Liver (tissue), 8 donors: ENCODE measurements at regions not wholly inside any gene's neighbourhood (a gene's known extent, or its start where the extent isn't known, plus 50 kb on each side); places are given as distances from the start of the nearest gene placed in this dataset.

ENCODE experiments used
- DNase-seq: peaks from one replicate; pipeline ENCODE4 v3.0.0-alpha.2; 2017; ENCODE audit warnings: low spot score
- H3K27ac ChIP-seq, 2 donors: one replicate each; pipeline ENCODE4 v1.7.0; 2013; ENCODE audit warnings: inconsistent platforms in 2 of 2, low read length in 2 of 2, control low read depth in 1 of 2, low read depth in 1 of 2, mild to moderate bottlenecking in 1 of 2
- H3K27me3 ChIP-seq, 4 donors: one replicate each; pipeline versions ENCODE4 v1.6.1 to v1.7.0; 2013; ENCODE audit warnings: low read length in 3 of 4, inconsistent platforms in 1 of 4, mild to moderate bottlenecking in 1 of 4, moderate library complexity in 1 of 4; ENCODE audit not compliant: control insufficient read depth in 4 of 4, insufficient read depth in 4 of 4
- H3K36me3 ChIP-seq, 4 donors: one replicate each; pipeline versions ENCODE4 v1.6.1 to v1.7.0; 2013; ENCODE audit warnings: low read length in 3 of 4, mild to moderate bottlenecking in 3 of 4, low read depth in 1 of 4, moderate library complexity in 1 of 4; ENCODE audit not compliant: control insufficient read depth in 4 of 4, insufficient read depth in 3 of 4
- H3K4me1 ChIP-seq, 4 donors: one replicate each; pipeline versions ENCODE4 v1.6.1 to v1.7.0; 2013; ENCODE audit warnings: low read length in 3 of 4, mild to moderate bottlenecking in 3 of 4, moderate library complexity in 1 of 4; ENCODE audit not compliant: control insufficient read depth in 4 of 4, insufficient read depth in 4 of 4
- H3K4me3 ChIP-seq, 3 donors: one replicate each; pipeline versions ENCODE4 v1.6.1 to v1.7.0; 2013; ENCODE audit warnings: low read length in 3 of 3, control low read depth in 1 of 3, low read depth in 1 of 3, mild to moderate bottlenecking in 1 of 3
- H3K9ac ChIP-seq, 2 donors: one replicate each; pipeline ENCODE4 v1.7.0; 2013; ENCODE audit warnings: low read length in 2 of 2, mild to moderate bottlenecking in 2 of 2, moderate library complexity in 2 of 2, control low read depth in 1 of 2, low read depth in 1 of 2
- H3K9me3 ChIP-seq, 4 donors: one replicate each; pipeline versions ENCODE4 v1.6.1 to v1.7.0; 2013; ENCODE audit warnings: low read length in 3 of 4; ENCODE audit not compliant: control insufficient read depth in 4 of 4
- EGR1 ChIP-seq, 2 donors: IDR thresholded peaks; 2 replicates each; pipeline ENCODE4 v1.6.1; 2016 to 2018; ENCODE audit warnings: antibody characterized with exemption in 2 of 2, low read depth in 2 of 2
- FOXA1 ChIP-seq: IDR thresholded peaks from 2 replicates; pipeline ENCODE4 v1.6.1; 2016; ENCODE audit warnings: antibody characterized with exemption
- FOXA2 ChIP-seq: IDR thresholded peaks from 2 replicates; pipeline ENCODE4 v1.6.1; 2016; ENCODE audit warnings: antibody characterized with exemption
- GABPA ChIP-seq, 2 donors: IDR thresholded peaks in 1 of 2; conservative IDR thresholded peaks in 1 of 2; 2 replicates each; pipeline ENCODE4 v1.6.1; 2016; ENCODE audit warnings: antibody characterized with exemption in 2 of 2, mild to moderate bottlenecking in 1 of 2, moderate library complexity in 1 of 2
- HNF4A ChIP-seq, 2 donors: conservative IDR thresholded peaks; 2 replicates each; pipeline ENCODE4 v1.6.1; 2016; ENCODE audit warnings: antibody characterized with exemption in 2 of 2, mild to moderate bottlenecking in 2 of 2
- HNF4G ChIP-seq: IDR thresholded peaks from 2 replicates; pipeline ENCODE4 v1.6.1; 2016; ENCODE audit warnings: antibody characterized with exemption
- JUND ChIP-seq, 2 donors: IDR thresholded peaks; 2 replicates each; pipeline ENCODE4 v1.6.1; 2016; ENCODE audit warnings: antibody characterized with exemption in 2 of 2
- NR2F2 ChIP-seq: IDR thresholded peaks from 2 replicates; pipeline ENCODE4 v1.6.1; 2016; ENCODE audit warnings: antibody characterized with exemption
- RAD21 ChIP-seq, 2 donors: IDR thresholded peaks; 2 replicates each; pipeline ENCODE4 v1.6.1; 2016; ENCODE audit warnings: antibody characterized with exemption in 2 of 2, mild to moderate bottlenecking in 2 of 2
- RXRA ChIP-seq, 2 donors: IDR thresholded peaks; 2 replicates each; pipeline ENCODE4 v1.6.1; 2017 to 2018; ENCODE audit warnings: antibody characterized with exemption in 2 of 2, mild to moderate bottlenecking in 1 of 2
- SP1 ChIP-seq: IDR thresholded peaks from 2 replicates; pipeline ENCODE4 v1.6.1; 2018; ENCODE audit warnings: antibody characterized with exemption, mild to moderate bottlenecking
- TAF1 ChIP-seq: conservative IDR thresholded peaks from 2 replicates; pipeline ENCODE4 v1.6.1; 2016; ENCODE audit warnings: antibody characterized with exemption, mild to moderate bottlenecking
- YY1 ChIP-seq: IDR thresholded peaks from 2 replicates; pipeline ENCODE4 v1.6.1; 2016; ENCODE audit warnings: antibody characterized with exemption, mild to moderate bottlenecking
- WGBS: extraction: QIAGEN DNeasy Blood & Tissue Kit; methylation state at CpG from one replicate; pipeline ENCODE4 v1.1.7; 2013; 5-methylcytosine and 5-hydroxymethylcytosine counted together
- TF ChIP-seq, protein P1 (sequence below): IDR thresholded peaks from 2 replicates; pipeline ENCODE4 v1.6.1; 2016; ENCODE audit warnings: antibody characterized with exemption
- TF ChIP-seq, protein P2 (sequence below): IDR thresholded peaks from 2 replicates; pipeline ENCODE4 v1.6.1; 2016; ENCODE audit warnings: antibody characterized with exemption, mild to moderate bottlenecking
- TF ChIP-seq, protein P3 (sequence below): IDR thresholded peaks from 2 replicates; pipeline ENCODE4 v1.6.1; 2016; ENCODE audit warnings: antibody characterized with exemption
- TF ChIP-seq, protein P4 (sequence below): IDR thresholded peaks from 2 replicates; pipeline ENCODE4 v1.6.1; 2016; ENCODE audit warnings: antibody characterized with exemption
- TF ChIP-seq, protein P5 (sequence below): fragments of 150-350 bp; IDR thresholded peaks from 2 replicates; pipeline ENCODE4 v1.5.1; 2017; ENCODE audit warnings: improper control_type of control experiment, low read depth, low read length; ENCODE audit not compliant: missing input control
- donor health status: healthy.
- donor health status: healthy.
- donor health status: healthy.
- donor health status: healthy.
- donor health status: healthy.

DNA sequence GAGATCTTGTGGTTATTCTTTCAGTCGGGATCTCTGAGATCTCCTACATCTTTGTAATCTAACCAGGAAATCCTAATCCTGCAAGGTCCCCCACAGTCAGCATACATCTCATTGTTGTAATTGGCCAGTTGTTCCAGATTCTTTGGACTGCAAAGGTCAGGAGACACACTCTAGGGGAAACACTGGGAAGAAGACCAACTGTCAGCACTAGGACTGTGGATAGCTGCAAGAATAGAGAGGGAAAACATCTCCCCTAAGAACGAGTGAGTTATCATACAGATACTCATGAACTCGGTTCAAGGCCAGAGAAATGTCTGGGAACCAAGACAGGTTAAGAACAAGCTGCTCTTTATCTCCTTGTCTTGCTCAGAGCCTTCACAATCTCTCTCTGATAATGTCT lies 217.9 kb upstream of the TMPO start:
- WGBS: 42% methylated on average over 3 of the region's 3 CpGs

DNA sequence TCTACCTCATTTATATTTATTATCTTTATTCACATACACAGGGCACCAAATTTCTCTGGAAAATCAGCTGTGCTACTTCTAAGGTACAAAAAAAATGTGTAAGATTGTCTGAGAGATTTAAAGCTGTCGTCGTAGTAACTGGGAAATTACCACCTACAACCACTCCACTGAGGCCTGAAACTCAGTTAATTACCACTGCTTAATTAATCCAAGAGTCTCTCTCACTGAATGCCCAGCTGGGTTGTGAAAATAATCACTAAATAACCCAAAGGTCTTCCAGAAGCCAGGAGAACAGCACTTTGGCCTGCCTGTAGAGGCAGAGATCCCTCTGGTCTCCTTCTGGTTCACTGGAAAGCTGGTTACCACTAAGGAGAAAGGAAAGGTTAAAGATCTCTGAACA lies 207.2 kb upstream of the TMPO start:
- no peak overlapping the region for H3K9ac ChIP-seq
- 81% methylated on average over 2 of the region's 2 CpGs for WGBS
- H3K9me3 ChIP-seq: no peaks in the 10 kb centered on the region
- H3K4me1 ChIP-seq: no peaks in the 10 kb centered on the region
- DNase-seq: no peak
- H3K27me3 ChIP-seq: peaks cover 0 to 4% (median 0%) of the 10 kb centered on the region in 4 donors
- no peak overlapping the region for H3K27ac ChIP-seq
- H3K4me3 ChIP-seq: no peak overlapping the region
- no peaks in the 10 kb centered on the region for H3K36me3 ChIP-seq
- TF ChIP-seq FOXA2: no peak
- TF ChIP-seq TAF1: no peak
- no peak for TF ChIP-seq GABPA (IDR thresholded peaks at IDR 0.05 in 1 of 2, conservative IDR thresholded peaks at IDR 0.05 in 1 of 2)
- no peak for TF ChIP-seq YY1
- TF ChIP-seq, protein P1, sequence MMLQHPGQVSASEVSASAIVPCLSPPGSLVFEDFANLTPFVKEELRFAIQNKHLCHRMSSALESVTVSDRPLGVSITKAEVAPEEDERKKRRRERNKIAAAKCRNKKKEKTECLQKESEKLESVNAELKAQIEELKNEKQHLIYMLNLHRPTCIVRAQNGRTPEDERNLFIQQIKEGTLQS: no peak
- TF ChIP-seq NR2F2: no peak
- no peak for TF ChIP-seq HNF4G
- TF ChIP-seq RXRA (IDR thresholded peaks at IDR 0.05): no peak
- no peak for TF ChIP-seq FOXA1

More for the DNA sequence above, 217.9 kb upstream of the TMPO start:
- no peak overlapping the region for H3K4me3 ChIP-seq
- peaks cover 0 to 3% (median 0%) of the 10 kb centered on the region in 4 donors for H3K9me3 ChIP-seq
- TF ChIP-seq, protein P2, sequence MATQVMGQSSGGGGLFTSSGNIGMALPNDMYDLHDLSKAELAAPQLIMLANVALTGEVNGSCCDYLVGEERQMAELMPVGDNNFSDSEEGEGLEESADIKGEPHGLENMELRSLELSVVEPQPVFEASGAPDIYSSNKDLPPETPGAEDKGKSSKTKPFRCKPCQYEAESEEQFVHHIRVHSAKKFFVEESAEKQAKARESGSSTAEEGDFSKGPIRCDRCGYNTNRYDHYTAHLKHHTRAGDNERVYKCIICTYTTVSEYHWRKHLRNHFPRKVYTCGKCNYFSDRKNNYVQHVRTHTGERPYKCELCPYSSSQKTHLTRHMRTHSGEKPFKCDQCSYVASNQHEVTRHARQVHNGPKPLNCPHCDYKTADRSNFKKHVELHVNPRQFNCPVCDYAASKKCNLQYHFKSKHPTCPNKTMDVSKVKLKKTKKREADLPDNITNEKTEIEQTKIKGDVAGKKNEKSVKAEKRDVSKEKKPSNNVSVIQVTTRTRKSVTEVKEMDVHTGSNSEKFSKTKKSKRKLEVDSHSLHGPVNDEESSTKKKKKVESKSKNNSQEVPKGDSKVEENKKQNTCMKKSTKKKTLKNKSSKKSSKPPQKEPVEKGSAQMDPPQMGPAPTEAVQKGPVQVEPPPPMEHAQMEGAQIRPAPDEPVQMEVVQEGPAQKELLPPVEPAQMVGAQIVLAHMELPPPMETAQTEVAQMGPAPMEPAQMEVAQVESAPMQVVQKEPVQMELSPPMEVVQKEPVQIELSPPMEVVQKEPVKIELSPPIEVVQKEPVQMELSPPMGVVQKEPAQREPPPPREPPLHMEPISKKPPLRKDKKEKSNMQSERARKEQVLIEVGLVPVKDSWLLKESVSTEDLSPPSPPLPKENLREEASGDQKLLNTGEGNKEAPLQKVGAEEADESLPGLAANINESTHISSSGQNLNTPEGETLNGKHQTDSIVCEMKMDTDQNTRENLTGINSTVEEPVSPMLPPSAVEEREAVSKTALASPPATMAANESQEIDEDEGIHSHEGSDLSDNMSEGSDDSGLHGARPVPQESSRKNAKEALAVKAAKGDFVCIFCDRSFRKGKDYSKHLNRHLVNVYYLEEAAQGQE: no peak
- TF ChIP-seq, protein P3, sequence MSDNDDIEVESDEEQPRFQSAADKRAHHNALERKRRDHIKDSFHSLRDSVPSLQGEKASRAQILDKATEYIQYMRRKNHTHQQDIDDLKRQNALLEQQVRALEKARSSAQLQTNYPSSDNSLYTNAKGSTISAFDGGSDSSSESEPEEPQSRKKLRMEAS: no peak
- TF ChIP-seq, protein P1: no peak
- TF ChIP-seq HNF4G (no peak), GABPA (IDR thresholded peaks at IDR 0.05 in 1 of 2, conservative IDR thresholded peaks at IDR 0.05 in 1 of 2) (no peak), NR2F2 (no peak), TAF1 (no peak), SP1 (no peak), HNF4A (conservative IDR thresholded peaks at IDR 0.05) (no peak), YY1 (no peak), EGR1 (IDR thresholded peaks at IDR 0.05; ENCODE audit: low read depth in 2 of 2) (no peak), FOXA2 (no peak), RXRA (IDR thresholded peaks at IDR 0.05) (no peak), RAD21 (IDR thresholded peaks at IDR 0.05) (no peak), FOXA1 (no peak), JUND (IDR thresholded peaks at IDR 0.05) (no peak)
- TF ChIP-seq, protein P4, sequence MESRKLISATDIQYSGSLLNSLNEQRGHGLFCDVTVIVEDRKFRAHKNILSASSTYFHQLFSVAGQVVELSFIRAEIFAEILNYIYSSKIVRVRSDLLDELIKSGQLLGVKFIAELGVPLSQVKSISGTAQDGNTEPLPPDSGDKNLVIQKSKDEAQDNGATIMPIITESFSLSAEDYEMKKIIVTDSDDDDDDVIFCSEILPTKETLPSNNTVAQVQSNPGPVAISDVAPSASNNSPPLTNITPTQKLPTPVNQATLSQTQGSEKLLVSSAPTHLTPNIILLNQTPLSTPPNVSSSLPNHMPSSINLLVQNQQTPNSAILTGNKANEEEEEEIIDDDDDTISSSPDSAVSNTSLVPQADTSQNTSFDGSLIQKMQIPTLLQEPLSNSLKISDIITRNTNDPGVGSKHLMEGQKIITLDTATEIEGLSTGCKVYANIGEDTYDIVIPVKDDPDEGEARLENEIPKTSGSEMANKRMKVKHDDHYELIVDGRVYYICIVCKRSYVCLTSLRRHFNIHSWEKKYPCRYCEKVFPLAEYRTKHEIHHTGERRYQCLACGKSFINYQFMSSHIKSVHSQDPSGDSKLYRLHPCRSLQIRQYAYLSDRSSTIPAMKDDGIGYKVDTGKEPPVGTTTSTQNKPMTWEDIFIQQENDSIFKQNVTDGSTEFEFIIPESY: no peak
- TF ChIP-seq, protein P5, sequence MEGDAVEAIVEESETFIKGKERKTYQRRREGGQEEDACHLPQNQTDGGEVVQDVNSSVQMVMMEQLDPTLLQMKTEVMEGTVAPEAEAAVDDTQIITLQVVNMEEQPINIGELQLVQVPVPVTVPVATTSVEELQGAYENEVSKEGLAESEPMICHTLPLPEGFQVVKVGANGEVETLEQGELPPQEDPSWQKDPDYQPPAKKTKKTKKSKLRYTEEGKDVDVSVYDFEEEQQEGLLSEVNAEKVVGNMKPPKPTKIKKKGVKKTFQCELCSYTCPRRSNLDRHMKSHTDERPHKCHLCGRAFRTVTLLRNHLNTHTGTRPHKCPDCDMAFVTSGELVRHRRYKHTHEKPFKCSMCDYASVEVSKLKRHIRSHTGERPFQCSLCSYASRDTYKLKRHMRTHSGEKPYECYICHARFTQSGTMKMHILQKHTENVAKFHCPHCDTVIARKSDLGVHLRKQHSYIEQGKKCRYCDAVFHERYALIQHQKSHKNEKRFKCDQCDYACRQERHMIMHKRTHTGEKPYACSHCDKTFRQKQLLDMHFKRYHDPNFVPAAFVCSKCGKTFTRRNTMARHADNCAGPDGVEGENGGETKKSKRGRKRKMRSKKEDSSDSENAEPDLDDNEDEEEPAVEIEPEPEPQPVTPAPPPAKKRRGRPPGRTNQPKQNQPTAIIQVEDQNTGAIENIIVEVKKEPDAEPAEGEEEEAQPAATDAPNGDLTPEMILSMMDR: no peak
- no peaks in the 10 kb centered on the region for H3K36me3 ChIP-seq
- no peak overlapping the region for H3K9ac ChIP-seq
- H3K27me3 ChIP-seq: no peaks in the 10 kb centered on the region
- H3K4me1 ChIP-seq: no peaks in the 10 kb centered on the region
- no peak for DNase-seq
- no peak overlapping the region for H3K27ac ChIP-seq
